GM21390 (cell line): ENCODE measurements at regions not wholly inside any gene's neighbourhood (a gene's known extent, or its start where the extent isn't known, plus 50 kb on each side); places are given as distances from the start of the nearest gene placed in this dataset.
A peak's percentile ranks its signal among the peaks of the same experiment; 100 is the strongest.
"Not testable (repeated sequence)": the region's sequence is repeated elsewhere in the genome, so short reads cannot be mapped to it uniquely, and the experiment has no call there.

Source experiments
- ATAC-seq: cut with Tn5 transposase; IDR thresholded peaks from one replicate; pipeline ENCODE4 v1.9.1; 2021; ENCODE audit not compliant: unreplicated experiment

GRCh38 chr5:72599519-72600370, 92.5 kb upstream of the ZNF366 start:
- no peak for ATAC-seq

- no peak for ATAC-seq
Measured at GRCh38 chr5:72599065-72599433, 91.8 kb upstream of the ZNF366 start.

- no peak for ATAC-seq
Measured at GRCh38 chr5:72598401-72599064, 91.3 kb upstream of the ZNF366 start.

- no peak for ATAC-seq
Measured at GRCh38 chr5:72597456-72597948, 90.3 kb upstream of the ZNF366 start.

- no peak for ATAC-seq
Measured at GRCh38 chr5:72596956-72597355, 89.7 kb upstream of the ZNF366 start.

- no peak for ATAC-seq
Measured at GRCh38 chr5:72588640-72589039, 81.4 kb upstream of the ZNF366 start.

- no peak for ATAC-seq
Measured at GRCh38 chr5:72587661-72588308, 80.6 kb upstream of the ZNF366 start.

- no peak for ATAC-seq
Measured at GRCh38 chr5:72586788-72587530, 79.7 kb upstream of the ZNF366 start.

- peak; percentile 83 for ATAC-seq
Measured at GRCh38 chr5:72584466-72584865, 77.3 kb upstream of the ZNF366 start.

- ATAC-seq, result not testable (repeated sequence)
Measured at GRCh38 chr5:72579290-72579689, 72.1 kb upstream of the ZNF366 start.

- ATAC-seq, result no peak
Measured at GRCh38 chr5:72572236-72572765, 65.1 kb upstream of the ZNF366 start.

- no peak for ATAC-seq
Measured at GRCh38 chr5:72569408-72569944, 62.3 kb upstream of the ZNF366 start.

- ATAC-seq, result no peak
Measured at GRCh38 chr5:72566746-72567145, 59.5 kb upstream of the ZNF366 start.

- ATAC-seq, result no peak
Measured at GRCh38 chr5:72565513-72566289, 58.5 kb upstream of the ZNF366 start.

- ATAC-seq, result no peak
Measured at GRCh38 chr5:72562717-72563116, 55.5 kb upstream of the ZNF366 start.

GRCh38 chr5:72561148-72561972, 54.1 kb upstream of the ZNF366 start:
- ATAC-seq, result no peak

- ATAC-seq, result no peak
Measured at GRCh38 chr5:72559866-72560766, 52.9 kb upstream of the ZNF366 start.

GRCh38 chr5:72558383-72558782, 51.2 kb upstream of the ZNF366 start:
- ATAC-seq, result no peak
